Naive B cell (primary cell): ENCODE measurements at regions not wholly inside any gene's neighbourhood (a gene's known extent, or its start where the extent isn't known, plus 50 kb on each side); places are given as distances from the start of the nearest gene placed in this dataset.

Experiments used
- ATAC-seq, 2 donors: fragments of 150-1000 bp; cut with Tn5 transposase; 2 replicates each; pipeline ENCODE4 v1.10.0; 2021; ENCODE audit warnings: low read depth in 2 of 2, mild to moderate bottlenecking in 2 of 2, moderate library complexity in 2 of 2
- DNase-seq: peaks from one replicate; pipeline ENCODE4 v3.0.0; 2022
- H3K27ac Mint-ChIP-seq, 6 donors: one replicate each; pipeline ENCODE4 v1.8.0; 2020 to 2022; ENCODE audit warnings: mild to moderate bottlenecking in 6 of 6, mixed read lengths in 6 of 6, moderate library complexity in 5 of 6, inconsistent platforms in 2 of 6
- H3K27me3 Mint-ChIP-seq, 3 donors: one replicate each; pipeline ENCODE4 v1.8.0; 2021 to 2022; ENCODE audit warnings: mixed read lengths in 3 of 3, mild to moderate bottlenecking in 1 of 3
- H3K36me3 Mint-ChIP-seq, 2 donors: one replicate each; pipeline ENCODE4 v1.8.0; 2020 to 2022; ENCODE audit warnings: mixed read lengths in 2 of 2, inconsistent platforms in 1 of 2, mild to moderate bottlenecking in 1 of 2
- H3K4me1 Mint-ChIP-seq, 3 donors: one replicate each; pipeline ENCODE4 v1.8.0; 2020 to 2022; ENCODE audit warnings: mixed read lengths in 3 of 3, inconsistent platforms in 1 of 3, mild to moderate bottlenecking in 1 of 3, moderate library complexity in 1 of 3
- H3K4me3 Mint-ChIP-seq, 8 donors: one replicate each; pipeline ENCODE4 v1.8.0; 2020 to 2022; ENCODE audit warnings: mild to moderate bottlenecking in 8 of 8, mixed read lengths in 8 of 8, moderate library complexity in 8 of 8, inconsistent platforms in 2 of 8
- H3K9me3 Mint-ChIP-seq, 7 donors: one replicate each; pipeline ENCODE4 v1.8.0; 2020 to 2022; ENCODE audit warnings: mixed read lengths in 7 of 7, mild to moderate bottlenecking in 5 of 7, inconsistent platforms in 2 of 7, moderate library complexity in 1 of 7

DNA sequence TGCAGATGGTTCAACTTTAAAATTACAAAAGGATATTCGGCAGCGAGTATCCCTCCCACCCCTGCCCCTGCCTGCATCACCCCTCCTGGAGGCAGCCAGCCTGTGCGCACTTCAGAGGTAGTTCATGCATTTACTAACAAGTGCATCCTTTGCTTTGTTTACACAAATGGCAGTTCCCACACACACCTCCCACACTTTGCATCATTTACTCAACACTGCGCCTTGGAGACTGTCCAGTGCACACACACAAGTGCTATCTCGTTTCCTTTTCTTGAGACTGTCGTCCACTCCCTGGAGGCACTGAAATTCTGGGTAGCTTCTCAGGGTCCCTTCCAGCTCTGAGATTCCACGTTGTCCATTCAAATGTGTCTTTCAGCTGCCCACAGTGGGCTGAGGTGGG is 53.1 kb upstream of the VSX1 start:
- no peaks in the 10 kb centered on the region for H3K4me1 Mint-ChIP-seq

DNA sequence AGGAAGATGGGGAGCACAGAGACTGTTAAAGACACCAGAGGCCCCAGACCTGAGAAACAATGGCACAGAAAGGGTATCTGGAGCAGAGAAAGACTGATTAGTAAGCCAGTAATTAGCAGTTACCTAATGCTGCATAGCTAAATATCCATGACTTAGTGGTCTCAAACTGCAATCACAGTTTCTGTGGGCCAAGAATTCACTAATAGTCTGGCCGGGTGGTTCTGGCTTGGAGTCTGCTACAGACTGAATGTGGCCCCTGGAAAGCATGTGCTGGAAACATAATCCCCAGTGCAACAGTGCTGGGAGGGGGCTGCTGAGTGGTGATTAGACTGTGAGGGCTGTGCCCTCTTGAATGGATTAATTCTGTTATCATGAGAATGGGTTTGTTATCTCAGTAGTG is 54.1 kb upstream of the VSX1 start:
- no peak for DNase-seq
- Mint-ChIP-seq H3K4me1 (no peaks in the 10 kb centered on the region), H3K9me3 (peaks cover 0 to 1% (median 0%) of the 10 kb centered on the region in 7 donors), H3K36me3 (no peaks in the 10 kb centered on the region), H3K4me3 (no peak overlapping the region), H3K27me3 (peaks cover 7 to 51% (median 35%) of the 10 kb centered on the region in 3 donors), H3K27ac (no peak overlapping the region)
- ATAC-seq: no peak

More for the DNA sequence above, 53.1 kb upstream of the VSX1 start:
- H3K36me3 Mint-ChIP-seq: no peaks in the 10 kb centered on the region
- H3K9me3 Mint-ChIP-seq: peaks cover 0 to 3% (median 0%) of the 10 kb centered on the region in 7 donors
- ATAC-seq (no peak), DNase-seq (no peak)
- H3K27me3 Mint-ChIP-seq: peaks cover 10 to 49% (median 27%) of the 10 kb centered on the region in 3 donors
- peak overlapping the region in 1 of 6 donors; percentile 72 for H3K27ac Mint-ChIP-seq
- H3K4me3 Mint-ChIP-seq: no peak overlapping the region

DNA sequence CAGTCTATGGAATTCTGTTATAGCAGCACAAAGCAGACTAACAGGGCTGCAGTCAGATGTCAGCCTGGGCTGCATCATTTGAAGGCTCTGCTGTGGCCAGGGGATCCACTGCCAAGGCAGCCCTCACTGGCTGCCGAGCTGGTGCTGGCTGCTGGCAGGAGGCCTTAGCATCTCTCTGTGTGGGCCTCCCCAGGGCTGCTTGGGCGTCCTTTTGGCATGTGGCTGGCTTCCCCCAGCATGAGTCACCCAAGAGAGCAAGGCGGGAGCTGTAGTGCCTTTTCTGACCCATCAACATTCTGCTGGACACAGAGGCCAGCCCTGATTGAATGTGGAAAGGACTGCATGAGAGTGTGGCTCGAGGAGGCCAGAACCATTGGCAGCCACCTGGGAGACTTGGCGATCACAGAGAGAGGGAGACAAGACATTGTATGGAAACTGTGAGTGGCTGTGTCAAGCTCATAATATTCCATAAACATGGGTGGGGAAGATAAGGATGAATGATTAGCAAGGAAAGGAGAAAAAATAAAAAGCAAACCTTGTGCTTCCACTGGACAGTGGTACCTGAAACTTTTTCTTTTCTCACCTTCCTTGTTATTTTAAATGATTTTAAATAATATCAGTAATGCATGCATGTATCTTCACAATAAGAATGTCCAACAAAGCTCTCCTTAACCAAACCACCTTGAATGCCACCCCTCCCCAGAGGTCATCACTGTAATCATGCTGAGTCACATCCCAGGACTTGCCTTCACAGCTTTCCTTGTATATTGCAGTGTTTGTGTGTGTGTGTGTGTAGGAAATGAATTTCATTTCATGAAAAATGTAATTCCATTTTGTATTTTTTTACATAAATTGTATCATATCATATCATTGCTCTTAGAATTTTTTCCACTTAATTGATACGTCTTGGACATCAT is 55.0 kb upstream of the VSX1 start:
- Mint-ChIP-seq H3K27me3 (peaks cover 7 to 51% (median 43%) of the 10 kb centered on the region in 3 donors), H3K36me3 (no peaks in the 10 kb centered on the region), H3K9me3 (peaks cover 0 to 1% (median 0%) of the 10 kb centered on the region in 7 donors), H3K4me3 (no peak overlapping the region), H3K27ac (no peak overlapping the region), H3K4me1 (no peaks in the 10 kb centered on the region)
- DNase-seq (no peak), ATAC-seq (no peak)

DNA sequence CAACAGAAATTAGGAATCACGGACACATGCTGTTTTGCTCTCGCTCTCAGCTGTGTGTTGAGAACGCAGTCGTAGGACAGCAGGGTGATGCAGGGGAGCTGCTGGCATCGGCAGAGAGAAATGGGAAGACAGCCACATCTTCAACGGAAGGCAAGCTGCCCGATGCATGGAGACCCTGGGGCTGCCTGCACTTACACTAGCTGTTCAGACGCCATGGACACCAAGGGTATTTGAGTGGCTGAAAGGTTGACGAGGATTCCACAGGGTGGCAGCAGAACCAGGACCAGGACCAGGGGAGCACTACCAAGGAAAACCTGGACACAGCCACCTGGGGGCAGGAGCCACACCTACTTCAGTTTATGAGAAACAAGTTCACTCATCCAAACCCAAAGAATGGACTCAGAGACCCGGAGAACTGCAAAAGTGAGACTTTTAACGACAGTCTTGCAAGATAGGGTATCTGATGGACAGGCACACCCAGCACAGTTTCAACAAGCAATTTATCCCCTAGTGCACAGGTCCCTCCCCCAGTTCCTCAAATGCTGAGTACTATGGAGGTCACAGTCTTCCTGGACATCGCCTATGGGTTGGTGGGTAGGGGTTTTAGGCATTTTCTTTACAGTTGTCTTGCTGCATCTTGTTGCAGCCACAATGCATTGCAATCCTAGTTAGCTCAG is 56.3 kb upstream of the ENTPD6 start:
- peaks cover 0 to 1% (median 0%) of the 10 kb centered on the region in 7 donors for H3K9me3 Mint-ChIP-seq
- H3K27ac Mint-ChIP-seq: no peak overlapping the region
- peak overlapping the region in 1 of 8 donors; percentile 25 for H3K4me3 Mint-ChIP-seq
- DNase-seq (no peak), ATAC-seq (no peak)
- H3K36me3 Mint-ChIP-seq: no peaks in the 10 kb centered on the region
- no peaks in the 10 kb centered on the region for H3K4me1 Mint-ChIP-seq
- peaks cover 5 to 41% (median 31%) of the 10 kb centered on the region in 3 donors for H3K27me3 Mint-ChIP-seq

DNA sequence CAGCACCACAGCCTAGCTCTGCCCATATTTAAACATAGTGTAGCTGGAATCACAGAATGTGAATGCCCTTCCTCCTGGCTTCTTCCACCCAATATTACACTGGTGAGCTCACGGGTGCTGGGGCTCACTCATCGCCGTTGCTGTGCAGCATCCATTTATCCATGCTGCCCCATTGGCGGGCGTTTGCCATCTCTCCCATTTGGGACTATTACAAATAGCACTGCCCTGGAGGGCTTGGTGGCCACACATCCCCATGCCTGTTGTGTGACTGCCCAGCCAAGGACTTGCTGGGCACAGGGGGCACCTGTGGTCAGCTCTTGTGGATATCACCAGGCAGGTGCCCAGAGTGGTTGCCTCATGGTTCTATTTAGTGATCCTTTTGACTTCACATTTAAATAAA is 54.5 kb upstream of the ENTPD6 start:
- ATAC-seq (no peak), DNase-seq (no peak)
- Mint-ChIP-seq H3K4me3 (no peak overlapping the region), H3K36me3 (no peaks in the 10 kb centered on the region), H3K9me3 (peaks cover 0 to 1% (median 0%) of the 10 kb centered on the region in 7 donors), H3K27me3 (peaks cover 8 to 47% (median 40%) of the 10 kb centered on the region in 3 donors), H3K27ac (no peak overlapping the region), H3K4me1 (no peaks in the 10 kb centered on the region)

DNA sequence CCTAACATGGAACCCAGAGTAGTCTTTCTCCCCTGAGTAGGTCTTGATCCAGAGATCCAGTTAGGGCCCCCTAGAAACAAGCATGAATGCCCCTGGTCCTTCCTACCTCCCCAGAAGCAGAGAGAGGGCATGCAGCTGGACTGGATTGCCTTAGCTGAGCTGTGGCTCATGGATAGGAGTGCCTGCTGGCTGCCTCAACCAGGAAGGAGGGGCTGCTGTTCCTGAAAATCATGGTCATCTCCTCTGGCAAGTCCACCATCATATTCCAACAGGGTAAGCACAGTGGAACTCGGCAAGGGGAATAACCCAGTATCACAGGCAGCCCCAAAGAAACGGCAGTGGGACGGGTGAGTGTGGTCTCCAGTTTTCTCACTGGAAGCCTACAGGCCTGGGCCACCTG is 53.1 kb upstream of the ENTPD6 start:
- Mint-ChIP-seq H3K4me1 (no peaks in the 10 kb centered on the region), H3K9me3 (peaks cover 0 to 1% (median 0%) of the 10 kb centered on the region in 7 donors), H3K27me3 (peaks cover 8 to 51% (median 47%) of the 10 kb centered on the region in 3 donors), H3K4me3 (no peak overlapping the region), H3K36me3 (no peaks in the 10 kb centered on the region), H3K27ac (no peak overlapping the region)
- ATAC-seq (no peak), DNase-seq (no peak)

DNA sequence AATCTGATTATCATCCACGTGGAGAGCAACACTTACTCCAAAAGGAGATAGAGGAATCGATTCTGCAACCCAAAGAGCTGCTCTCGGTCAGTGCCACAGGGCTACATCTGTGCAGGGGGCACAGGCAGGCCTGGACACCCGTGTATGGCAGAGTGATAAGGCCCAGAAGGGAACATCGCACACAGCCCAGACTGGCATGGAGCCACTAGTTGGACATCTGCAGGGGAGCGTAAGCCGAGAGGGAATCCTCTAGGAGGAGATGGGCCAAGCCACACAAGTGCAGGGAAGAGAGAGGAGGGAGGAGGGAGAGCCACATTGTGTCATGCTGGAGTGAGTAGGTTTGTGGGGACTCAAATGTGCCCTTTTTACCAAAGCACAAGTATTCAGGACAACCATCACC is 50.4 kb upstream of the ENTPD6 start:
- Mint-ChIP-seq H3K9me3 (peaks cover 0 to 4% (median 0%) of the 10 kb centered on the region in 7 donors), H3K4me1 (peaks cover 6 to 13% (median 8%) of the 10 kb centered on the region in 3 donors), H3K27ac (peak overlapping the region in 1 of 6 donors; percentile 44), H3K27me3 (peaks cover 18 to 69% (median 68%) of the 10 kb centered on the region in 3 donors), H3K36me3 (peaks cover 0 to 8% of the 10 kb centered on the region in 2 donors), H3K4me3 (peak overlapping the region in 1 of 8 donors; percentile 7)
- ATAC-seq: no peak
- no peak for DNase-seq
